ENCODE measurements at regions not wholly inside any gene's neighbourhood (a gene's known extent, or its start where the extent isn't known, plus 50 kb on each side); places are given as distances from the start of the nearest gene placed in this dataset.
"Not testable (repeated sequence)": the region's sequence is repeated elsewhere in the genome, so short reads cannot be mapped to it uniquely, and the experiment has no call there.

DNA sequence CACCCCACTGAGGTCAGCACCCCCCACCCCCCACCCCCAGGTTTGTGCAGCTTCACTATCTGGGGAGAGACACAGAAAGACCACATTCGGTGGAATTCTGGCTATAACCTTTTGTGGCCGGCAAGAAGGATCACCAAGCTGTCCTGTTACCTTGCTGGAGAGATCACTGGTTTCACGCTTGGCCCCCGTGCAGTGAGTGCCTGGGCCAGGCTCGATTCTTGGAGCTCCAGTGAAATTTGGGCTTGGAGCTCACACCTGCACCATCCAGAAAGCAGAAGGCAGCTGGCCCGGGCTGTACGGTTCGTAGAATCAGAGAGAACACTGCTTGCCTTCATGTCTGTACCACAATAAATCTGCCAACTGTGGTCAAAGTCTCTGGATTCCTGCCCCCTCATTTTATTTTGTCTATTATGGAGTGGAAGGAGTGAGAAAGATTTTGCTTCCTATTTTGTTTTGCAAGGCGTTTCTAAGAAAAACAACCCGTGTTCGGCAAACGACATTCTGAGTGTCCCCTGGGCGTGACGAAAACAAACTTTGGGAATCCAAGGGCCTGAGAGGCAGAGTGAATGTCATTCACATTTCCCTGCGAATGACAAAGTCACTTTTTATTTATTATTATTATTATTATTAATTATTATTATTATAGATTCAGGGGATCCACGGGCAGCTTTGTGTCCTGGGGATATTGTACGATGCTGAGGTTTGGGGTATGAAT is 2845.2 kb downstream of the RPIA start:
- not testable (repeated sequence) for TF ChIP-seq EZH2 (IDR thresholded peaks at IDR 0.05; ENCODE audit: low read length)
- TF ChIP-seq, protein P1, sequence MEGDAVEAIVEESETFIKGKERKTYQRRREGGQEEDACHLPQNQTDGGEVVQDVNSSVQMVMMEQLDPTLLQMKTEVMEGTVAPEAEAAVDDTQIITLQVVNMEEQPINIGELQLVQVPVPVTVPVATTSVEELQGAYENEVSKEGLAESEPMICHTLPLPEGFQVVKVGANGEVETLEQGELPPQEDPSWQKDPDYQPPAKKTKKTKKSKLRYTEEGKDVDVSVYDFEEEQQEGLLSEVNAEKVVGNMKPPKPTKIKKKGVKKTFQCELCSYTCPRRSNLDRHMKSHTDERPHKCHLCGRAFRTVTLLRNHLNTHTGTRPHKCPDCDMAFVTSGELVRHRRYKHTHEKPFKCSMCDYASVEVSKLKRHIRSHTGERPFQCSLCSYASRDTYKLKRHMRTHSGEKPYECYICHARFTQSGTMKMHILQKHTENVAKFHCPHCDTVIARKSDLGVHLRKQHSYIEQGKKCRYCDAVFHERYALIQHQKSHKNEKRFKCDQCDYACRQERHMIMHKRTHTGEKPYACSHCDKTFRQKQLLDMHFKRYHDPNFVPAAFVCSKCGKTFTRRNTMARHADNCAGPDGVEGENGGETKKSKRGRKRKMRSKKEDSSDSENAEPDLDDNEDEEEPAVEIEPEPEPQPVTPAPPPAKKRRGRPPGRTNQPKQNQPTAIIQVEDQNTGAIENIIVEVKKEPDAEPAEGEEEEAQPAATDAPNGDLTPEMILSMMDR (optimal IDR thresholded peaks at IDR 0.05 in 1 of 3, IDR thresholded peaks at IDR 0.05 in 1 of 3, conservative IDR thresholded peaks at IDR 0.05 in 1 of 3; ENCODE audit: extremely low read depth in 1 of 3, insufficient read depth in 2 of 3, low read length in 3 of 3): not testable (repeated sequence)
